Gastroesophageal sphincter (tissue), 4 donors: ENCODE measurements at regions not wholly inside any gene's neighbourhood (a gene's known extent, or its start where the extent isn't known, plus 50 kb on each side); places are given as distances from the start of the nearest gene placed in this dataset.
A peak's percentile ranks its signal among the peaks of the same experiment; 100 is the strongest.

Experiments used
- ATAC-seq: fragments of 150-250 bp; one replicate; pipeline ENCODE4 v1.9.1; 2016; ENCODE audit warnings: mild to moderate bottlenecking, moderate library complexity
- H3K27ac ChIP-seq, 4 donors: fragments of 200-600 bp; sonication (generic) in 3 of 4; 1 replicate in 3 of 4; 2 replicates in 1 of 4; pipeline ENCODE4 v1.5.1; 2016 to 2019
- H3K27me3 ChIP-seq: fragments of 200-600 bp; sonication (generic); one replicate; pipeline ENCODE4 v1.5.1; 2019
- H3K36me3 ChIP-seq, 2 donors: fragments of 200-600 bp; sonication (generic); one replicate each; pipeline ENCODE4 v1.5.1; 2019; ENCODE audit warnings: control low read depth in 1 of 2
- H3K4me1 ChIP-seq, 3 donors: fragments of 200-600 bp; sonication (generic); 1 replicate in 2 of 3; 2 replicates in 1 of 3; pipeline ENCODE4 v1.5.1; 2016 to 2019; ENCODE audit warnings: control low read depth in 2 of 3
- H3K4me3 ChIP-seq, 2 donors: fragments of 200-600 bp; sonication (generic); one replicate each; pipeline ENCODE4 v1.5.1; 2019; ENCODE audit warnings: mild to moderate bottlenecking in 1 of 2, moderate library complexity in 1 of 2
- H3K9me3 ChIP-seq, 3 donors: fragments of 200-600 bp; sonication (generic); one replicate each; pipeline ENCODE4 v1.5.1; 2017 to 2019; ENCODE audit warnings: control low read depth in 2 of 3
- CTCF ChIP-seq, 4 experiments: fragments of 200-600 bp in 2 of 4; fragments of 450-650 bp in 2 of 4; sonication (generic) in 1 of 4; IDR thresholded peaks; one replicate each; pipeline ENCODE4 v1.5.1; 2017 to 2019; ENCODE audit warnings: antibody characterized with exemption in 4 of 4, mild to moderate bottlenecking in 2 of 4, moderate library complexity in 2 of 4
- EP300 ChIP-seq: sonication (generic); formaldehyde crosslinking; IDR thresholded peaks from one replicate; pipeline ENCODE4 v1.6.1; 2017; ENCODE audit warnings: antibody characterized with exemption, mild to moderate bottlenecking
- POLR2A ChIP-seq, 2 donors: fragments of 450-650 bp; IDR thresholded peaks; one replicate each; pipeline ENCODE4 v1.6.1; 2017; ENCODE audit warnings: antibody characterized with exemption in 2 of 2, mild to moderate bottlenecking in 2 of 2, moderate library complexity in 1 of 2
- POLR2AphosphoS5 ChIP-seq: sonication (generic); formaldehyde crosslinking; IDR thresholded peaks from one replicate; pipeline ENCODE4 v1.6.1; 2017; ENCODE audit warnings: antibody characterized with exemption
- WGBS, 2 donors: methylation state at CpG; one replicate each; pipeline ENCODE4 v1.1.5; 2018; ENCODE audit warnings: low coverage in 1 of 2; 5-methylcytosine and 5-hydroxymethylcytosine counted together

- Histone ChIP-seq H3K36me3 (no peaks in the 10 kb centered on the region), H3K27ac (no peak overlapping the region), H3K27me3 (no peaks in the 10 kb centered on the region), H3K4me1 (no peaks in the 10 kb centered on the region), H3K4me3 (no peak overlapping the region), H3K9me3 (no peaks in the 10 kb centered on the region)
- WGBS, 2 donors: 57 to 62% methylated on average over 5 of the region's 5 CpGs
- TF ChIP-seq CTCF (IDR thresholded peaks at IDR 0.05): no peak
- TF ChIP-seq POLR2AphosphoS5: no peak
- TF ChIP-seq POLR2A (IDR thresholded peaks at IDR 0.05): no peak
- ATAC-seq: no peak
These were observed 106.5 kb upstream of the BMPER start for GRCh38 chr7:33798686-33799325.

GRCh38 chr7:33799766-33800165 lies 105.6 kb upstream of the BMPER start:
- no peak for TF ChIP-seq EP300
- TF ChIP-seq CTCF (IDR thresholded peaks at IDR 0.05): no peak
- no peak for TF ChIP-seq POLR2A (IDR thresholded peaks at IDR 0.05)
- no peak for TF ChIP-seq POLR2AphosphoS5
- Histone ChIP-seq H3K4me3 (no peak overlapping the region), H3K9me3 (no peaks in the 10 kb centered on the region), H3K36me3 (no peaks in the 10 kb centered on the region), H3K4me1 (no peaks in the 10 kb centered on the region), H3K27ac (no peak overlapping the region), H3K27me3 (no peaks in the 10 kb centered on the region)
- ATAC-seq: no peak
- 95 to 100% methylated on average over 2 of the region's 2 CpGs for WGBS, 2 donors

- WGBS, 2 donors: 67 to 90% methylated on average over 2 to 3 of the region's 3 CpGs
- H3K27ac ChIP-seq: no peak overlapping the region
These were observed 102.7 kb upstream of the BMPER start for GRCh38 chr7:33802600-33802999.

GRCh38 chr7:33804140-33804660 lies 101.1 kb upstream of the BMPER start:
- no peak for TF ChIP-seq POLR2A (IDR thresholded peaks at IDR 0.05)
- no peak for TF ChIP-seq POLR2AphosphoS5
- TF ChIP-seq EP300: no peak
- no peak for TF ChIP-seq CTCF (IDR thresholded peaks at IDR 0.05)
- Histone ChIP-seq H3K27ac (no peak overlapping the region), H3K9me3 (no peaks in the 10 kb centered on the region), H3K36me3 (no peaks in the 10 kb centered on the region), H3K4me1 (peaks cover 0 to 29% (median 0%) of the 10 kb centered on the region in 3 donors), H3K27me3 (no peaks in the 10 kb centered on the region), H3K4me3 (no peak overlapping the region)
- no peak for ATAC-seq
- 78 to 92% methylated on average over 7 of the region's 7 CpGs for WGBS, 2 donors

More at GRCh38 chr7:33802600-33802999, 102.7 kb upstream of the BMPER start:
- H3K9me3 ChIP-seq: no peaks in the 10 kb centered on the region
- H3K36me3 ChIP-seq: no peaks in the 10 kb centered on the region
- ATAC-seq: no peak
- H3K4me3 ChIP-seq: no peak overlapping the region
- H3K4me1 ChIP-seq: peaks cover 0 to 20% (median 0%) of the 10 kb centered on the region in 3 donors
- TF ChIP-seq CTCF (IDR thresholded peaks at IDR 0.05): no peak
- no peak for TF ChIP-seq POLR2A (IDR thresholded peaks at IDR 0.05)
- no peak for TF ChIP-seq EP300
- TF ChIP-seq POLR2AphosphoS5: no peak
- H3K27me3 ChIP-seq: no peaks in the 10 kb centered on the region

GRCh38 chr7:33805630-33806233 lies 99.6 kb upstream of the BMPER start:
- WGBS, 2 donors: 50 to 60% methylated on average over 4 to 7 of the region's 7 CpGs
- no peak overlapping the region for H3K4me3 ChIP-seq
- no peaks in the 10 kb centered on the region for H3K9me3 ChIP-seq
- ATAC-seq: peak; percentile 62
- TF ChIP-seq CTCF (IDR thresholded peaks at IDR 0.05): no peak
- TF ChIP-seq EP300: no peak
- TF ChIP-seq POLR2A (IDR thresholded peaks at IDR 0.05): no peak
- TF ChIP-seq POLR2AphosphoS5: peak; percentile 50
- H3K36me3 ChIP-seq: no peaks in the 10 kb centered on the region
- H3K27ac ChIP-seq: peak overlapping the region in 1 of 4 donors; percentile 19
- H3K27me3 ChIP-seq: no peaks in the 10 kb centered on the region
- H3K4me1 ChIP-seq: peaks cover 0 to 29% (median 0%) of the 10 kb centered on the region in 3 donors
